Activated CD8-positive, alpha-beta T cell treated with anti-CD3 and anti-CD28 coated beads for 36 hours (primary cell): ENCODE measurements at regions not wholly inside any gene's neighbourhood (a gene's known extent, or its start where the extent isn't known, plus 50 kb on each side); places are given as distances from the start of the nearest gene placed in this dataset.
"Not testable (repeated sequence)": the region's sequence is repeated elsewhere in the genome, so short reads cannot be mapped to it uniquely, and the experiment has no call there.

Experiments
- ATAC-seq: fragments of 200-7000 bp; cut with Tn5 transposase; one replicate; pipeline ENCODE4 v1.10.0; 2021; ENCODE audit warnings: mild to moderate bottlenecking, moderate library complexity
- CTCF ChIA-PET: fragments of 350-600 bp; sonication (Branson Sonifier 250); formaldehyde crosslinking; loops from one replicate; lab custom pipeline; 2021; ENCODE audit warnings: antibody characterized with exemption; lab: Charles Lee
- POLR2A ChIA-PET: fragments of 350-600 bp; sonication (Branson Sonifier 250); formaldehyde crosslinking; loops from one replicate; lab custom pipeline; 2021; ENCODE audit warnings: antibody characterized with exemption; lab: Charles Lee
- DNase-seq: peaks from one replicate; pipeline ENCODE4 v3.0.0-alpha.2; 2020
- H3K27ac Mint-ChIP-seq: one replicate; pipeline ENCODE4 v1.8.0; 2021; ENCODE audit warnings: mild to moderate bottlenecking, mixed read lengths
- H3K27me3 Mint-ChIP-seq: one replicate; pipeline ENCODE4 v1.8.0; 2021; ENCODE audit warnings: mixed read lengths
- H3K36me3 Mint-ChIP-seq: one replicate; pipeline ENCODE4 v1.8.0; 2021; ENCODE audit warnings: low read depth, mixed read lengths
- H3K4me1 Mint-ChIP-seq: one replicate; pipeline ENCODE4 v1.8.0; 2021; ENCODE audit warnings: low read depth, mixed read lengths
- H3K4me3 Mint-ChIP-seq: one replicate; pipeline ENCODE4 v1.8.0; 2021; ENCODE audit warnings: mild to moderate bottlenecking, moderate library complexity, mixed read lengths
- H3K9me3 Mint-ChIP-seq: one replicate; pipeline ENCODE4 v1.8.0; 2021; ENCODE audit warnings: mixed read lengths
- CTCF ChIP-seq: fragments of 200-600 bp; IDR thresholded peaks from one replicate; pipeline ENCODE4 v1.8.0; 2022; ENCODE audit warnings: antibody characterized with exemption, mild to moderate bottlenecking
- intact Hi-C: fragments of 100-400 bp; cut with micrococcal nuclease; formaldehyde crosslinking; loops from one replicate; pipeline ENCODE4 v1.10.0; 2022

DNA sequence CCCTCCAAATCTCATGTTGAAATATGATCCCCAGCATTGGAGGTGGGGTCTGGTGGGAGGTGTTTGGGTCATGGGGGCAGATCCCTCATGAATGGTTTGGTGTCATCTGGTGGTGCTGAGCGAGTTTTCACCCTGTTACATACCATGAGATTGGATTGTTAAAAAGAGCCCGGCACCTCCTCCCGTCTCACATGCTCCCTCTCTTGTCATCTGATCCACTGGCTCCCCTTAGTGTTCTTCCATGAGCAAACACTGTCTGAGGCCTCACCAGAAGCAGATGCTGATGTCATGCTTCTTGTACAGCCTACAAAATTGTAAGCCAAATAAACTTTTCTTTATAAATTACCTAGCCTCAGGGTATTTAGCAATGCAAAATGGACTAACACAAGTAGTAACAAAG lies 405.0 kb upstream of the SLC39A10 start:
- CTCF ChIA-PET: no interaction called here
- H3K4me1 Mint-ChIP-seq: no peaks in the 10 kb centered on the region
- DNase-seq: no peak
- no peaks in the 10 kb centered on the region for H3K27me3 Mint-ChIP-seq
- H3K36me3 Mint-ChIP-seq: peaks cover 2% of the 10 kb centered on the region
- no peak overlapping the region for H3K4me3 Mint-ChIP-seq
- no peak overlapping the region for H3K27ac Mint-ChIP-seq
- intact Hi-C loops: no loop called here
- POLR2A ChIA-PET: no interaction called here
- TF ChIP-seq CTCF: no peak
- no peak for ATAC-seq
- H3K9me3 Mint-ChIP-seq: peaks cover 7% of the 10 kb centered on the region

GRCh38 chr2:195251214-195251613 lies 405.8 kb upstream of the SLC39A10 start:
- H3K36me3 Mint-ChIP-seq: peaks cover 2% of the 10 kb centered on the region
- ChIA-PET POLR2A (no interaction called here), CTCF (no interaction called here)
- ATAC-seq (no peak), DNase-seq (no peak)
- H3K4me3 Mint-ChIP-seq: no peak overlapping the region
- intact Hi-C loops: no loop called here
- no peak overlapping the region for H3K27ac Mint-ChIP-seq
- H3K9me3 Mint-ChIP-seq: peaks cover 8% of the 10 kb centered on the region
- no peaks in the 10 kb centered on the region for H3K4me1 Mint-ChIP-seq
- no peaks in the 10 kb centered on the region for H3K27me3 Mint-ChIP-seq
- no peak for TF ChIP-seq CTCF

DNA sequence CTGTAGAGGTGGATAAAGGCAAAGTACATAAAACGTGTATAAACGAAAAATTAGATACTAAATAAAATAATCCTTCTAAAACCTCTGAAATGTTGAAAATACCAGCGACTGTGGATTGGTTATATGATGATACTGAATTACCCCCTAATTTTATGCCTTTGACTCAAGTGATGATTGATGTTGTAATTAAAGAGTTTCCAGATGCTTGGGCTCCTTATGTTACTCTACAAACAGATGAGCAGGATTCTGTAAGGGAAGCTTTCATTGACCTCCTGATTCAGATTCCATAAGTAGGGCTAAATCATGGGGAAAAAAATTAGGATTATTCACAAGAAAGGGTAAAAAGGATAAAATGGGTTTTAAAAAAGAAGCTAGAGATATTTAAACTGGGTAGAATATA lies 418.2 kb upstream of the SLC39A10 start:
- no peaks in the 10 kb centered on the region for H3K27me3 Mint-ChIP-seq
- POLR2A ChIA-PET: no interaction called here
- H3K4me3 Mint-ChIP-seq: no peak overlapping the region
- H3K4me1 Mint-ChIP-seq: no peaks in the 10 kb centered on the region
- DNase-seq (no peak), ATAC-seq (no peak)
- H3K36me3 Mint-ChIP-seq: no peaks in the 10 kb centered on the region
- TF ChIP-seq CTCF: no peak
- CTCF ChIA-PET: no interaction called here
- no peaks in the 10 kb centered on the region for H3K9me3 Mint-ChIP-seq
- no peak overlapping the region for H3K27ac Mint-ChIP-seq
- intact Hi-C loops: no loop called here

GRCh38 chr2:195238379-195238778 lies 418.6 kb upstream of the SLC39A10 start:
- intact Hi-C loops: no loop called here
- no peak overlapping the region for H3K27ac Mint-ChIP-seq
- H3K4me1 Mint-ChIP-seq: no peaks in the 10 kb centered on the region
- ChIA-PET CTCF (no interaction called here), POLR2A (no interaction called here)
- H3K9me3 Mint-ChIP-seq: no peaks in the 10 kb centered on the region
- ATAC-seq (no peak), DNase-seq (no peak)
- TF ChIP-seq CTCF: no peak
- no peaks in the 10 kb centered on the region for H3K36me3 Mint-ChIP-seq
- no peaks in the 10 kb centered on the region for H3K27me3 Mint-ChIP-seq
- no peak overlapping the region for H3K4me3 Mint-ChIP-seq

GRCh38 chr2:195228547-195228946 lies 428.5 kb upstream of the SLC39A10 start:
- DNase-seq, H3K4me3 Mint-ChIP-seq, intact Hi-C loops, POLR2A ChIA-PET, CTCF ChIA-PET, H3K36me3 Mint-ChIP-seq, H3K27ac Mint-ChIP-seq, H3K4me1 Mint-ChIP-seq, H3K9me3 Mint-ChIP-seq, ATAC-seq, H3K27me3 Mint-ChIP-seq: not testable (repeated sequence)

DNA sequence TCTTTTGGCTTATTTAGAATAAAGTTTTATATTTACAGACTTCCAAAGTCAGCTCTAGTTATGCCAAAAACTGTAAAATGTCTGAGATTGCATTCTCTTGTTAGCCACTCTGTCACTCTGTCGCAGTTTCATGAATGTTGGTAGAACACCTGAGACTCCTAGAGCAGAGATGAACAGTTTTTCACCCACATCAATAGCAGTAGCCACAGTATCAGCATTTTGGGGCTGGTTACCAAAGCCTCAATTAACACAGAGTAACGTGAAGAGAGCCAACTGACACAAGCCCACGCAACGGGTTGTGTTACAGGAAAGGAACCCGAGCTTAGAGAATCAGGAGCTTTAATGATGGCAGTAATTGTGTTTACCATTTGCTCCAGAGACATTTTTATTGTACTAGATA lies 443.0 kb upstream of the SLC39A10 start:
- no peaks in the 10 kb centered on the region for H3K4me1 Mint-ChIP-seq

More for the DNA sequence above, 443.0 kb upstream of the SLC39A10 start:
- ChIA-PET CTCF (no interaction called here), POLR2A (no interaction called here)
- no peaks in the 10 kb centered on the region for H3K27me3 Mint-ChIP-seq
- no peak overlapping the region for H3K27ac Mint-ChIP-seq
- no peak overlapping the region for H3K4me3 Mint-ChIP-seq
- no peak for TF ChIP-seq CTCF
- DNase-seq (no peak), ATAC-seq (no peak)
- intact Hi-C loops: no loop called here
- no peaks in the 10 kb centered on the region for H3K36me3 Mint-ChIP-seq
- no peaks in the 10 kb centered on the region for H3K9me3 Mint-ChIP-seq
